Tibial nerve (tissue), 3 donors: ENCODE measurements at regions not wholly inside any gene's neighbourhood (a gene's known extent, or its start where the extent isn't known, plus 50 kb on each side); places are given as distances from the start of the nearest gene placed in this dataset.

Experiments used
- CTCF ChIP-seq, 5 experiments: fragments of 200-600 bp in 3 of 5; fragments of 450-650 bp in 2 of 5; sonication (generic) in 3 of 5; IDR thresholded peaks; one replicate each; pipeline ENCODE4 v1.5.1; 2016 to 2019; ENCODE audit warnings: antibody characterized with exemption in 5 of 5, mild to moderate bottlenecking in 3 of 5, moderate library complexity in 2 of 5
- POLR2A ChIP-seq, 2 donors: fragments of 450-650 bp; IDR thresholded peaks; one replicate each; pipeline ENCODE4 v1.6.1; 2017; ENCODE audit warnings: antibody characterized with exemption in 2 of 2, mild to moderate bottlenecking in 2 of 2, moderate library complexity in 2 of 2

GRCh38 chr14:22263961-22264360, 325.1 kb downstream of the DAD1 start:
- TF ChIP-seq CTCF (IDR thresholded peaks at IDR 0.05) (no peak), POLR2A (IDR thresholded peaks at IDR 0.05) (no peak)
